ENCODE measurements at regions not wholly inside any gene's neighbourhood (a gene's known extent, or its start where the extent isn't known, plus 50 kb on each side); places are given as distances from the start of the nearest gene placed in this dataset.

GRCh38 chr11:101341578-101341977, 212.0 kb upstream of the PGR start:
- no peaks in the 10 kb centered on the region for H3K79me2 ChIP-seq (ENCODE audit: low read length)
- no peaks in the 10 kb centered on the region for H3K27me3 ChIP-seq (replicated peaks; ENCODE audit: insufficient read depth, low read length)
- no peak overlapping the region for H3K27ac ChIP-seq (ENCODE audit: low read length)
- DNase-seq: no peak
- no peak overlapping the region for H3K4me3 ChIP-seq (ENCODE audit: low read length)
- H3K36me3 ChIP-seq (replicated peaks; ENCODE audit: insufficient read depth, low read length): no peaks in the 10 kb centered on the region
- no peaks in the 10 kb centered on the region for H3K9me2 ChIP-seq (replicated peaks; ENCODE audit: insufficient read depth, low read length)
- no peak overlapping the region for H3K9ac ChIP-seq (ENCODE audit: low read length)
- H3K4me1 ChIP-seq (ENCODE audit: low read length): no peaks in the 10 kb centered on the region
- H4K20me1 ChIP-seq (ENCODE audit: insufficient read depth, low read length): no peaks in the 10 kb centered on the region
- H2AFZ ChIP-seq (ENCODE audit: low read length): no peak overlapping the region
- H3K4me2 ChIP-seq (ENCODE audit: low read depth, low read length): no peak overlapping the region
- H3K9me3 ChIP-seq (replicated peaks; ENCODE audit: insufficient read depth, low read length): no peaks in the 10 kb centered on the region
- no peaks in the 10 kb centered on the region for H3F3A ChIP-seq (ENCODE audit: insufficient read depth, low read length)
- TF ChIP-seq CTCF (IDR thresholded peaks at IDR 0.05; ENCODE audit: low read length): no peak
- no peak for TF ChIP-seq EZH2phosphoT487 (IDR thresholded peaks at IDR 0.05; ENCODE audit: low read length)
- TF ChIP-seq EZH2 (optimal IDR thresholded peaks at IDR 0.05; ENCODE audit: low read depth, low read length): no peak

GRCh38 chr11:101336858-101337257, 207.2 kb upstream of the PGR start:
- no peaks in the 10 kb centered on the region for H3K79me2 ChIP-seq (ENCODE audit: low read length)
- no peak overlapping the region for H3K4me2 ChIP-seq (ENCODE audit: low read depth, low read length)
- no peak for DNase-seq
- H3K4me3 ChIP-seq (ENCODE audit: low read length): no peak overlapping the region
- H4K20me1 ChIP-seq (ENCODE audit: insufficient read depth, low read length): no peaks in the 10 kb centered on the region
- no peaks in the 10 kb centered on the region for H3K36me3 ChIP-seq (replicated peaks; ENCODE audit: insufficient read depth, low read length)
- no peaks in the 10 kb centered on the region for H3K27me3 ChIP-seq (replicated peaks; ENCODE audit: insufficient read depth, low read length)
- H3K9ac ChIP-seq (ENCODE audit: low read length): no peak overlapping the region
- H2AFZ ChIP-seq (ENCODE audit: low read length): no peak overlapping the region
- TF ChIP-seq CTCF (IDR thresholded peaks at IDR 0.05; ENCODE audit: low read length) (no peak), EZH2phosphoT487 (IDR thresholded peaks at IDR 0.05; ENCODE audit: low read length) (no peak), EZH2 (optimal IDR thresholded peaks at IDR 0.05; ENCODE audit: low read depth, low read length) (no peak)
- no peaks in the 10 kb centered on the region for H3K9me2 ChIP-seq (replicated peaks; ENCODE audit: insufficient read depth, low read length)
- H3K9me3 ChIP-seq (replicated peaks; ENCODE audit: insufficient read depth, low read length): no peaks in the 10 kb centered on the region
- H3F3A ChIP-seq (ENCODE audit: insufficient read depth, low read length): no peaks in the 10 kb centered on the region
- H3K27ac ChIP-seq (ENCODE audit: low read length): no peak overlapping the region
- H3K4me1 ChIP-seq (ENCODE audit: low read length): no peaks in the 10 kb centered on the region

GRCh38 chr11:101336155-101336554, 206.5 kb upstream of the PGR start:
- Histone ChIP-seq H3K36me3 (replicated peaks; ENCODE audit: insufficient read depth, low read length) (no peaks in the 10 kb centered on the region), H4K20me1 (ENCODE audit: insufficient read depth, low read length) (no peaks in the 10 kb centered on the region), H3K9ac (ENCODE audit: low read length) (no peak overlapping the region), H2AFZ (ENCODE audit: low read length) (no peak overlapping the region), H3F3A (ENCODE audit: insufficient read depth, low read length) (no peaks in the 10 kb centered on the region), H3K27ac (ENCODE audit: low read length) (no peak overlapping the region), H3K9me2 (replicated peaks; ENCODE audit: insufficient read depth, low read length) (no peaks in the 10 kb centered on the region), H3K4me3 (ENCODE audit: low read length) (no peak overlapping the region), H3K4me2 (ENCODE audit: low read depth, low read length) (no peak overlapping the region), H3K9me3 (replicated peaks; ENCODE audit: insufficient read depth, low read length) (no peaks in the 10 kb centered on the region), H3K27me3 (replicated peaks; ENCODE audit: insufficient read depth, low read length) (no peaks in the 10 kb centered on the region), H3K79me2 (ENCODE audit: low read length) (no peaks in the 10 kb centered on the region), H3K4me1 (ENCODE audit: low read length) (no peaks in the 10 kb centered on the region)
- DNase-seq: no peak
- TF ChIP-seq EZH2phosphoT487 (IDR thresholded peaks at IDR 0.05; ENCODE audit: low read length): no peak
- no peak for TF ChIP-seq EZH2 (optimal IDR thresholded peaks at IDR 0.05; ENCODE audit: low read depth, low read length)
- TF ChIP-seq CTCF (IDR thresholded peaks at IDR 0.05; ENCODE audit: low read length): no peak

Data from MM.1S (cell line).